ENCODE measurements at regions not wholly inside any gene's neighbourhood (a gene's known extent, or its start where the extent isn't known, plus 50 kb on each side); places are given as distances from the start of the nearest gene placed in this dataset.

- no peak for TF ChIP-seq TEAD4 (IDR thresholded peaks at IDR 0.05)
- no peak for TF ChIP-seq EP300 (IDR thresholded peaks at IDR 0.05; ENCODE audit: borderline replicate concordance)
- TF ChIP-seq RAD21 (IDR thresholded peaks at IDR 0.05; ENCODE audit: low read depth): no peak
- TF ChIP-seq TAF1 (IDR thresholded peaks at IDR 0.05; ENCODE audit: low read depth): no peak
- no peak for TF ChIP-seq MAX (IDR thresholded peaks at IDR 0.05)
- TF ChIP-seq NFIC (IDR thresholded peaks at IDR 0.05): no peak
- no peak for TF ChIP-seq EGR1 (IDR thresholded peaks at IDR 0.05)
- TF ChIP-seq REST (IDR thresholded peaks at IDR 0.05; ENCODE audit: low read depth): no peak
- no peak for TF ChIP-seq CREB1 (IDR thresholded peaks at IDR 0.05; ENCODE audit: low read depth)
- no peak for TF ChIP-seq CEBPB (IDR thresholded peaks at IDR 0.05)
- no peak for TF ChIP-seq TCF12 (IDR thresholded peaks at IDR 0.05; ENCODE audit: low read depth)
These were observed 149.8 kb downstream of the ETS2 start for GRCh38 chr21:38955495-38955894.

Data from Ishikawa (cell line).